ENCODE measurements at regions not wholly inside any gene's neighbourhood (a gene's known extent, or its start where the extent isn't known, plus 50 kb on each side); places are given as distances from the start of the nearest gene placed in this dataset.

DNA sequence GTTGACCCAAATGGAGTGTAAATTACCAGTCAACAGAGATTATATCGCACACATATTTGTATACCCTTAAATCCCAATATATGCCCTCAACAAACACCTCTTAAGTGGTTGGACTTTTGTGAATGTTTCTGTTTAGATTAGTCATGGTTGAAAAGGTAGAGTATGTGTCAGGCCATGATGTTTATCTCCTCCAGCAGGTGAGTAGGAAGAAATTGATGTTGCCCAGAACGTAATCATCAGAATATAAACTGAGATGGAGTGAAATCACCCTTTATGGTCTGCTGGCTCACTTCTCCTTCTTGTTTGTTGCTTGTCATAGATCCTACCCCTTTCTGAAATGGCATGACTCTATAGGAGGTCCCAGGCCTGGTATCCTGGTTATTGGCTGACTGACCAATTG is 431.8 kb downstream of the ETS1 start:
- 92 to 98% methylated on average over 2 of the region's 2 CpGs for whole genome bisulfite sequencing, 2 donors
- H3K27ac ChIP-seq (ENCODE audit: low read depth in 1 of 2, low read length in 1 of 2) = no peak overlapping the region
- no peak for ATAC-seq (ENCODE audit: insufficient read depth, low FRiP score)
- DNase-seq = no peak
- no peaks in the 10 kb centered on the region for H3K27me3 ChIP-seq (ENCODE audit: control insufficient read depth in 3 of 3, insufficient read depth in 3 of 3, low read length in 2 of 3)
- TF ChIP-seq, protein P1, sequence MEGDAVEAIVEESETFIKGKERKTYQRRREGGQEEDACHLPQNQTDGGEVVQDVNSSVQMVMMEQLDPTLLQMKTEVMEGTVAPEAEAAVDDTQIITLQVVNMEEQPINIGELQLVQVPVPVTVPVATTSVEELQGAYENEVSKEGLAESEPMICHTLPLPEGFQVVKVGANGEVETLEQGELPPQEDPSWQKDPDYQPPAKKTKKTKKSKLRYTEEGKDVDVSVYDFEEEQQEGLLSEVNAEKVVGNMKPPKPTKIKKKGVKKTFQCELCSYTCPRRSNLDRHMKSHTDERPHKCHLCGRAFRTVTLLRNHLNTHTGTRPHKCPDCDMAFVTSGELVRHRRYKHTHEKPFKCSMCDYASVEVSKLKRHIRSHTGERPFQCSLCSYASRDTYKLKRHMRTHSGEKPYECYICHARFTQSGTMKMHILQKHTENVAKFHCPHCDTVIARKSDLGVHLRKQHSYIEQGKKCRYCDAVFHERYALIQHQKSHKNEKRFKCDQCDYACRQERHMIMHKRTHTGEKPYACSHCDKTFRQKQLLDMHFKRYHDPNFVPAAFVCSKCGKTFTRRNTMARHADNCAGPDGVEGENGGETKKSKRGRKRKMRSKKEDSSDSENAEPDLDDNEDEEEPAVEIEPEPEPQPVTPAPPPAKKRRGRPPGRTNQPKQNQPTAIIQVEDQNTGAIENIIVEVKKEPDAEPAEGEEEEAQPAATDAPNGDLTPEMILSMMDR (IDR thresholded peaks at IDR 0.05; ENCODE audit: control extremely low read depth, extremely low read depth) = no peak
- no peaks in the 10 kb centered on the region for H3K36me3 ChIP-seq (ENCODE audit: control insufficient read depth in 4 of 4, insufficient read depth in 4 of 4, low read length in 4 of 4)
- H3K4me1 ChIP-seq (ENCODE audit: control insufficient read depth in 5 of 5, insufficient read depth in 5 of 5, low read length in 5 of 5) = peaks cover 0 to 10% (median 0%) of the 10 kb centered on the region in 5 donors
- no peak overlapping the region for H3K4me3 ChIP-seq
- H3K9me3 ChIP-seq (ENCODE audit: control insufficient read depth in 4 of 4, insufficient read depth in 3 of 4, low read length in 3 of 4) = no peaks in the 10 kb centered on the region
- no peak overlapping the region for H3K9ac ChIP-seq (ENCODE audit: insufficient read depth in 1 of 2, low read length in 2 of 2)

DNA sequence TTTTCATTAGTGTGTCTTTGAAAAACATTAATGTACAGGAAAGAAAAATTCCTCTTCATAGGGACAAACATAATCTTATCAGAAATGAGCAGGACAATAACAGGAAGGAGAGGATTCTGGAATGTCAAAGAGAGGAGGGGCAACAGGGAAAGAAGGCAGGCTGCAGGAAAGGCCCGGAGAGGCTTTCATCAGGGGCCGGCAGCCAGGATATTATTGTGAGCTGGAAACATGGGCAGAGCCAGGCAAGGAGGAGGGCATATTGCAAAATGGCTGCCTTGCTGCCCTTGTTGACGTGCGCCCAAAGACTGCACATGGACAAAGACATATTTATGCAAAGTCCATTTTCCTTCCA is 433.7 kb downstream of the ETS1 start:
- DNase-seq (peak in 1 of 3 donors; percentile 35), ATAC-seq (ENCODE audit: insufficient read depth, low FRiP score) (no peak)
- Histone ChIP-seq H3K4me3 (no peak overlapping the region), H3K27ac (ENCODE audit: low read depth in 1 of 2, low read length in 1 of 2) (peak overlapping the region in 1 of 2 donors; percentile 32), H3K9me3 (ENCODE audit: control insufficient read depth in 4 of 4, insufficient read depth in 3 of 4, low read length in 3 of 4) (no peaks in the 10 kb centered on the region), H3K36me3 (ENCODE audit: control insufficient read depth in 4 of 4, insufficient read depth in 4 of 4, low read length in 4 of 4) (no peaks in the 10 kb centered on the region), H3K4me1 (ENCODE audit: control insufficient read depth in 5 of 5, insufficient read depth in 5 of 5, low read length in 5 of 5) (peaks cover 0 to 10% (median 0%) of the 10 kb centered on the region in 5 donors), H3K27me3 (ENCODE audit: control insufficient read depth in 3 of 3, insufficient read depth in 3 of 3, low read length in 2 of 3) (no peaks in the 10 kb centered on the region), H3K9ac (ENCODE audit: insufficient read depth in 1 of 2, low read length in 2 of 2) (no peak overlapping the region)
- 64 to 85% methylated on average over 4 of the region's 4 CpGs for WGBS, 2 donors
- TF ChIP-seq, protein P1 (IDR thresholded peaks at IDR 0.05; ENCODE audit: control extremely low read depth, extremely low read depth) = no peak

DNA sequence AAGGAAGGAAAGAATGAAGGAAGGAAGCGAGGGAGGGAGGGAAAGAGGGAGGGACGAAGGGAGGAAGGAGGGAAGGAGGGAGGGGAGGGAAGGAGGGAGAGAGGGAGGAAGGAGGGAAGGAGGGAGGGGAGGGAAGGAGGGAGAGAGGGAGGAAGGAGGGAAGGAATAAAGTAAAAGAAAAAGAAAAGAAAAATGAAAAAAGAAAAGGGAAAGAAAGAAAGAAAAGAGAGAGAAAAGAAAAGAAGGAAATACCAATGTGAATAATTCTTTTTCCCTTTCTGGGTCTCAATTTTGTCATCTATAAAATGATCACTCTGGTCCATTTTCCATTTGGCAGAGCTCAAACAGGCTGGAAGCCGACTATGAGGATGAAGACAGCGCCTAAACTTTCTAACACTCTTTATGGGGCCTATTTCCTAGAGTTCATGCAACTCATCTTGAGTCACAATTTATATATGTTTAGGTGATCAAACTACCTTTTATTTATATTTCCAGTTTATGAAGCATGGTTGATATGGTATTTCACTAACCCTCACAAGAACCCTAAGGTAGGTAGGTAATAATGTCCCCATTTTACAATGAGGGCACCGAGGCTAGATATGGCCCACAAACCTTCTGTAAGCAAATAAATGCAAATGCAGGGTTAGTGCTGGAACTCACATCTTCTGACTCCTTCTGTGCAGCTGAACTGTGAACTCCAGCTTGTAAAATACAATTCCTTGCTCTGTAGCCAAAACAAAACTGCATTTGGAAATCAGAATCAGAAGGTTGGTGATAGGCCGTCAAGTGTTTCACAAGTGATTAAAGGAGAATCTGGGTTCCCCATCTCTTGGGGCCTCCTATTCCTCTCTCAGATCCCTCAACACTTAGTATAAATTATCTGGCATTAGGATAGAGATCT is 434.3 kb downstream of the ETS1 start:
- TF ChIP-seq, protein P1 (IDR thresholded peaks at IDR 0.05; ENCODE audit: control extremely low read depth, extremely low read depth) = no peak
- H3K27me3 ChIP-seq (ENCODE audit: control insufficient read depth in 3 of 3, insufficient read depth in 3 of 3, low read length in 2 of 3) = no peaks in the 10 kb centered on the region
- 72 to 76% methylated on average over 6 of the region's 6 CpGs for WGBS, 2 donors
- H3K4me3 ChIP-seq = no peak overlapping the region
- H3K27ac ChIP-seq (ENCODE audit: low read depth in 1 of 2, low read length in 1 of 2) = no peak overlapping the region
- H3K36me3 ChIP-seq (ENCODE audit: control insufficient read depth in 4 of 4, insufficient read depth in 4 of 4, low read length in 4 of 4) = no peaks in the 10 kb centered on the region
- H3K9me3 ChIP-seq (ENCODE audit: control insufficient read depth in 4 of 4, insufficient read depth in 3 of 4, low read length in 3 of 4) = no peaks in the 10 kb centered on the region
- DNase-seq (no peak), ATAC-seq (ENCODE audit: insufficient read depth, low FRiP score) (no peak)
- H3K9ac ChIP-seq (ENCODE audit: insufficient read depth in 1 of 2, low read length in 2 of 2) = no peak overlapping the region
- H3K4me1 ChIP-seq (ENCODE audit: control insufficient read depth in 5 of 5, insufficient read depth in 5 of 5, low read length in 5 of 5) = peaks cover 0 to 10% (median 0%) of the 10 kb centered on the region in 5 donors
